VCaP (cell line): ENCODE measurements at regions not wholly inside any gene's neighbourhood (a gene's known extent, or its start where the extent isn't known, plus 50 kb on each side); places are given as distances from the start of the nearest gene placed in this dataset.

Source experiments
- H3K27ac ChIP-seq: fragments of 450-650 bp; 2 replicates; pipeline ENCODE4 v1.5.1; 2017
- TF ChIP-seq, protein P1 (sequence below): fragments of 450-650 bp; conservative IDR thresholded peaks from 2 replicates; pipeline ENCODE4 v1.5.1; 2017; ENCODE audit warnings: mild to moderate bottlenecking, moderate library complexity

GRCh38 chr2:120896126-120896525 is 160.5 kb downstream of the GLI2 start:
- TF ChIP-seq, protein P1, sequence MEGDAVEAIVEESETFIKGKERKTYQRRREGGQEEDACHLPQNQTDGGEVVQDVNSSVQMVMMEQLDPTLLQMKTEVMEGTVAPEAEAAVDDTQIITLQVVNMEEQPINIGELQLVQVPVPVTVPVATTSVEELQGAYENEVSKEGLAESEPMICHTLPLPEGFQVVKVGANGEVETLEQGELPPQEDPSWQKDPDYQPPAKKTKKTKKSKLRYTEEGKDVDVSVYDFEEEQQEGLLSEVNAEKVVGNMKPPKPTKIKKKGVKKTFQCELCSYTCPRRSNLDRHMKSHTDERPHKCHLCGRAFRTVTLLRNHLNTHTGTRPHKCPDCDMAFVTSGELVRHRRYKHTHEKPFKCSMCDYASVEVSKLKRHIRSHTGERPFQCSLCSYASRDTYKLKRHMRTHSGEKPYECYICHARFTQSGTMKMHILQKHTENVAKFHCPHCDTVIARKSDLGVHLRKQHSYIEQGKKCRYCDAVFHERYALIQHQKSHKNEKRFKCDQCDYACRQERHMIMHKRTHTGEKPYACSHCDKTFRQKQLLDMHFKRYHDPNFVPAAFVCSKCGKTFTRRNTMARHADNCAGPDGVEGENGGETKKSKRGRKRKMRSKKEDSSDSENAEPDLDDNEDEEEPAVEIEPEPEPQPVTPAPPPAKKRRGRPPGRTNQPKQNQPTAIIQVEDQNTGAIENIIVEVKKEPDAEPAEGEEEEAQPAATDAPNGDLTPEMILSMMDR, result no peak

GRCh38 chr2:120896901-120897300 is 161.2 kb downstream of the GLI2 start:
- TF ChIP-seq, protein P1, result no peak
- no peak overlapping the region for H3K27ac ChIP-seq

More at GRCh38 chr2:120896126-120896525, 160.5 kb downstream of the GLI2 start:
- H3K27ac ChIP-seq, result no peak overlapping the region

- H3K27ac ChIP-seq, result no peak overlapping the region
- TF ChIP-seq, protein P1, result no peak
Measured at GRCh38 chr2:120897399-120897798, 161.7 kb downstream of the GLI2 start.

DNA sequence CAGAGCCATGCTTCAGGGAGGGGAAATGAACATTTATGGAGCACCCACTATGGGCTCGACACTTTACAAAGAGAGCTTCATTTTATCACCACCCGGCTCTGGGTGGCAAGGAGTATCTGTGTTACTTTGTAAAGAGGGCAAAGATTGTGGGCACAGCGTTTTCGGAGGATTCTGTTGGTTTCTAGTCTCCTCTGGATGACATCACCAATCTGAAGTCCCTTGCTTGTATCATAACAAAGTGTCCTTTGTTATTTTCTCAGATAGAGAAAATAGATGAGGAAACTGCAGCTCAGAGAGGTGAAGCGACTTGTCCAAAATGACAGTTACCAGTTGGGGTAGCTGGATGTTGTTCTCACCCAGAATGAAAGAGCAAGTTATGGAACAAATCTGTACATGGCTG is 162.8 kb downstream of the GLI2 start:
- no peak overlapping the region for H3K27ac ChIP-seq
- TF ChIP-seq, protein P1, result no peak

DNA sequence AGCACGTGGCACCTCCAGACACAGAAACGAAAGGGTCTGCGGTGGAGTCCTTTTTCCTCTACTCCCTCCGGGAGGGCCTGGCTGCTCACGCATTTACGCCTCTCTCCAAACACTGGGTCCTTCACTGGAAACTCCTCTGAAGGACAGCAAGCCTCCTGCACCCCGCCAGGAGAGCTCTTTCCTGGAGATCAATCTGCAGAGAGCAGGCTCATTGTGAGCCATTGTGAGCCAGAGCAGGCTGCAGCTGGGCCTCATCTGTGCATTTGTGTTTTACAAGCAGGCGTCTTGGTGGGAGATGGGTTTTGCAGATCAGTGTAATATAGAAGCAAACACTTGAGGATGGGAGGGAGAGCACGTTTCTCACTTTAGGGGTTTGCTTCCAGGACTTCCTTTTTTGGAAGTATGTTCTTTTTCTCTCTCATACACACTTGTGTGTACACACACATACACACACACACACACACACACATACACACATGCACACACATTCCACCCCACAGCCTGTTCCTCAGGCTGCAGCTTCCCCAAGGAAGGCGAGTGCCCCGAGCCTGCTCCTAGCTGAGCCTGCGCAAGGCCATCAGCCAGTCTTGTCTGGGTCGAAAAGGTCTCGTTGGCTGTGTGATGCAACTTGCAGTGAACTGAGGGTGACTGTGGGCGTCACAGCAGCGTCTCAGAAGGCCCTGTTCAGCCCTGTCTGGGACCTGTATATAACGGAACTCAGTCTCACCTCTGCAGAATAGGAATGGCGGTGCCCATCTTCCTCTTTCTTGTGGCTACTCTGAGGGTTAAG is 163.5 kb downstream of the GLI2 start:
- TF ChIP-seq, protein P1, result no peak

GRCh38 chr2:120899771-120900170 is 164.1 kb downstream of the GLI2 start:
- TF ChIP-seq, protein P1, result no peak
- no peak overlapping the region for H3K27ac ChIP-seq

More for the DNA sequence above, 163.5 kb downstream of the GLI2 start:
- H3K27ac ChIP-seq, result no peak overlapping the region

- no peak overlapping the region for H3K27ac ChIP-seq
- TF ChIP-seq, protein P1, result no peak
Measured at GRCh38 chr2:120901201-120901600, 165.5 kb downstream of the GLI2 start.
